ENCODE measurements at regions not wholly inside any gene's neighbourhood (a gene's known extent, or its start where the extent isn't known, plus 50 kb on each side); places are given as distances from the start of the nearest gene placed in this dataset.

DNA sequence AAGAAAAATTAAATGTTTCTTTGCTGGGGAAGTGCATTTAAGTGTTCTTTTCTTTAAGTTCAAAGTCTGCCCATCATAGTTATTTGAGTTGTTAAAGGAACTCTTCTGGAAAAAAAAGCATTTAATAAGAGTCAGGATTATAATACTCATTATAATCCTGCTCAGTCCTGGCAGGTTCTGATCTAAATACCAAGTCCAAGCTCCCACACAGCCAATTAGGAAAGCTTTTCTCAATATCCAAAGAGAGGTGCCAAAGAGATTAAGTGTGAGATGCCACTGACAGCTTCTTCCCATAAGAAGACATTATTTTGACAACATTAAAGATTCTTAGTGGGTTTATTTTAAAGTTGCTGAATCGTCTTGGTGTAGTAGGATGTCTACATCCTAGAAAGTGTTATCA, 235.2 kb upstream of the DAB2 start:
- H3K79me2 ChIP-seq (ENCODE audit: low read length) = no peaks in the 10 kb centered on the region
- H3K27ac ChIP-seq (ENCODE audit: low read length) = no peak overlapping the region
- no peak overlapping the region for H2AFZ ChIP-seq (ENCODE audit: low read length)
- no peaks in the 10 kb centered on the region for H3K36me3 ChIP-seq (replicated peaks; ENCODE audit: insufficient read depth, low read length)
- TF ChIP-seq EZH2 (optimal IDR thresholded peaks at IDR 0.05; ENCODE audit: low read depth, low read length) = no peak
- H3F3A ChIP-seq (ENCODE audit: insufficient read depth, low read length) = peaks cover 11% of the 10 kb centered on the region; the same call in 1 of the 2 replicates
- no peaks in the 10 kb centered on the region for H3K9me3 ChIP-seq (replicated peaks; ENCODE audit: insufficient read depth, low read length)
- H3K4me2 ChIP-seq (ENCODE audit: low read depth, low read length) = no peak overlapping the region
- DNase-seq = no peak
- H4K20me1 ChIP-seq (ENCODE audit: insufficient read depth, low read length) = no peaks in the 10 kb centered on the region
- no peak overlapping the region for H3K4me3 ChIP-seq (ENCODE audit: low read length)
- no peak overlapping the region for H3K9ac ChIP-seq (ENCODE audit: low read length)
- H3K9me2 ChIP-seq (replicated peaks; ENCODE audit: insufficient read depth, low read length) = no peaks in the 10 kb centered on the region
- peaks cover 90% of the 10 kb centered on the region for H3K27me3 ChIP-seq (replicated peaks; ENCODE audit: insufficient read depth, low read length)
- peaks cover 22% of the 10 kb centered on the region for H3K4me1 ChIP-seq (ENCODE audit: low read length)

DNA sequence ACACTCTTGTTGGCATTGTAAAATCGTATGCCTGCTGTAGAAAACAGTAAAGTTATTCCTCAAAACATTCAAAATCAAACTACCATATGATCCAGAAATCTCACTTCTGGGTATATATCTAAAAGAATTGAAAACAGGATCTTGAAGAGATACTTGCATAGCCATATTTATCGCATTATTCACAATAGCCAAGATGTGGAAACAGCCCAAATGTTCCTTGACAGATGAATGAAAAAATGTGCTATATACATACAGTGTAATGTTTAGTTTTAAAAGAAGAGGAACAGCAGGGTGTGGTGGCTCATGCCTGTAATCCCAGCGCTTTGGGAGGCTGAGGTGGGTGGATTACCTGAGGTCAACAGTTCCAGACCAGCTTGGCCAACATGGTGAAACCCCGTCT, 234.1 kb upstream of the DAB2 start:
- Histone ChIP-seq H2AFZ (ENCODE audit: low read length) (no peak overlapping the region), H3K9me3 (replicated peaks; ENCODE audit: insufficient read depth, low read length) (no peaks in the 10 kb centered on the region), H3K79me2 (ENCODE audit: low read length) (no peaks in the 10 kb centered on the region), H3K27me3 (replicated peaks; ENCODE audit: insufficient read depth, low read length) (peaks cover 90% of the 10 kb centered on the region), H3F3A (ENCODE audit: insufficient read depth, low read length) (peaks cover 11% of the 10 kb centered on the region; the same call in 1 of the 2 replicates), H3K4me1 (ENCODE audit: low read length) (peaks cover 22% of the 10 kb centered on the region), H3K4me3 (ENCODE audit: low read length) (no peak overlapping the region), H3K4me2 (ENCODE audit: low read depth, low read length) (no peak overlapping the region), H3K9me2 (replicated peaks; ENCODE audit: insufficient read depth, low read length) (no peaks in the 10 kb centered on the region), H3K36me3 (replicated peaks; ENCODE audit: insufficient read depth, low read length) (no peaks in the 10 kb centered on the region), H3K27ac (ENCODE audit: low read length) (no peak overlapping the region), H4K20me1 (ENCODE audit: insufficient read depth, low read length) (no peaks in the 10 kb centered on the region), H3K9ac (ENCODE audit: low read length) (no peak overlapping the region)
- DNase-seq = no peak
- TF ChIP-seq, protein P1, sequence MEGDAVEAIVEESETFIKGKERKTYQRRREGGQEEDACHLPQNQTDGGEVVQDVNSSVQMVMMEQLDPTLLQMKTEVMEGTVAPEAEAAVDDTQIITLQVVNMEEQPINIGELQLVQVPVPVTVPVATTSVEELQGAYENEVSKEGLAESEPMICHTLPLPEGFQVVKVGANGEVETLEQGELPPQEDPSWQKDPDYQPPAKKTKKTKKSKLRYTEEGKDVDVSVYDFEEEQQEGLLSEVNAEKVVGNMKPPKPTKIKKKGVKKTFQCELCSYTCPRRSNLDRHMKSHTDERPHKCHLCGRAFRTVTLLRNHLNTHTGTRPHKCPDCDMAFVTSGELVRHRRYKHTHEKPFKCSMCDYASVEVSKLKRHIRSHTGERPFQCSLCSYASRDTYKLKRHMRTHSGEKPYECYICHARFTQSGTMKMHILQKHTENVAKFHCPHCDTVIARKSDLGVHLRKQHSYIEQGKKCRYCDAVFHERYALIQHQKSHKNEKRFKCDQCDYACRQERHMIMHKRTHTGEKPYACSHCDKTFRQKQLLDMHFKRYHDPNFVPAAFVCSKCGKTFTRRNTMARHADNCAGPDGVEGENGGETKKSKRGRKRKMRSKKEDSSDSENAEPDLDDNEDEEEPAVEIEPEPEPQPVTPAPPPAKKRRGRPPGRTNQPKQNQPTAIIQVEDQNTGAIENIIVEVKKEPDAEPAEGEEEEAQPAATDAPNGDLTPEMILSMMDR (IDR thresholded peaks at IDR 0.05; ENCODE audit: low read length) = no peak
- TF ChIP-seq EZH2phosphoT487 (IDR thresholded peaks at IDR 0.05; ENCODE audit: low read length) = no peak
- TF ChIP-seq EZH2 (optimal IDR thresholded peaks at IDR 0.05; ENCODE audit: low read depth, low read length) = no peak

DNA sequence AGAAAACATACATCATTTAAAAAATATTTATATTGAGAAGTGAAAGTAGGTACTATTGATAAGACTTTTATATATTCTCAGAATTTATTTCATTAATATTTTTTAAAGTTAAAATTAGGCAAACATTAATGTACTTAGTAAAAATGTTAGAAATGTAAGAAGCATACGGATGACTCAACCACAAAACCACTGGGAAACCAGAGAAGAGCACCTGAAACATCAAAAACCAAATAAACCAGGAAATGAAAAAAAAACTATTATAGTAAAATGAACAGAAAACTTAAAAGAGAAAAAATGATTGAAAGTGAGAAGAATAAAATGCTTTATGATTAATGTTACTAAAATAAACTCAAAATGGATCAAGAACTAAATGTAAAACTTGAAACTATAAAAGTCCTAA, 233.2 kb upstream of the DAB2 start:
- H3K9me3 ChIP-seq (replicated peaks; ENCODE audit: insufficient read depth, low read length) = no peaks in the 10 kb centered on the region
- TF ChIP-seq EZH2 (optimal IDR thresholded peaks at IDR 0.05; ENCODE audit: low read depth, low read length) = no peak
- TF ChIP-seq, protein P1 (IDR thresholded peaks at IDR 0.05; ENCODE audit: low read length) = no peak
- no peak for TF ChIP-seq EZH2phosphoT487 (IDR thresholded peaks at IDR 0.05; ENCODE audit: low read length)
- H3F3A ChIP-seq (ENCODE audit: insufficient read depth, low read length) = peaks cover 11% of the 10 kb centered on the region; the same call in 1 of the 2 replicates

DNA sequence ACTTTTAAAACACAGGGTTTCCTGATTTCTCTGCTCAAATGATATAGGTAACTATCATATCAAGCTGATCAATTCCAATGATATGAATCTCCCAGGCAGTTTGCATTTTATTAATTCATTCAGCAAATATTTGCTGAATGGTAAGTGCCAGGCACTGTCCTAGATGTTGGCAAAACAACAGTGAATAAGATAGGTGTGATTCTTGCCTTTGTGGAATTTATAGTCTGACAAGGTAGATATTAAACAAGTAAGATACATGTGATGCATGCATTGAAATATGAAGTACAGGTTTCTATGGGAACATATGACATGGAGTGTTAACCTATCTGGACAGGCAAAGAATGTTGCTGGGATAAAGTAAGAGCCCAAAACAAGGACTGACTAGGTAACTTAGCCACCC, 231.8 kb upstream of the DAB2 start:
- Histone ChIP-seq H3K9me2 (replicated peaks; ENCODE audit: insufficient read depth, low read length) (no peaks in the 10 kb centered on the region), H3K9ac (ENCODE audit: low read length) (no peak overlapping the region), H3F3A (ENCODE audit: insufficient read depth, low read length) (peaks cover 11% of the 10 kb centered on the region; the same call in 1 of the 2 replicates), H3K9me3 (replicated peaks; ENCODE audit: insufficient read depth, low read length) (no peaks in the 10 kb centered on the region), H3K27me3 (replicated peaks; ENCODE audit: insufficient read depth, low read length) (peaks cover 80% of the 10 kb centered on the region), H3K4me3 (ENCODE audit: low read length) (no peak overlapping the region), H4K20me1 (ENCODE audit: insufficient read depth, low read length) (no peaks in the 10 kb centered on the region), H3K4me2 (ENCODE audit: low read depth, low read length) (no peak overlapping the region), H2AFZ (ENCODE audit: low read length) (no peak overlapping the region), H3K27ac (ENCODE audit: low read length) (no peak overlapping the region), H3K79me2 (ENCODE audit: low read length) (no peaks in the 10 kb centered on the region), H3K36me3 (replicated peaks; ENCODE audit: insufficient read depth, low read length) (no peaks in the 10 kb centered on the region), H3K4me1 (ENCODE audit: low read length) (peaks cover 22% of the 10 kb centered on the region)
- DNase-seq = no peak
- TF ChIP-seq, protein P1 (IDR thresholded peaks at IDR 0.05; ENCODE audit: low read length) = no peak
- TF ChIP-seq EZH2 (optimal IDR thresholded peaks at IDR 0.05; ENCODE audit: low read depth, low read length) (no peak), EZH2phosphoT487 (IDR thresholded peaks at IDR 0.05; ENCODE audit: low read length) (no peak)

More for the DNA sequence above, 233.2 kb upstream of the DAB2 start:
- Histone ChIP-seq H3K4me1 (ENCODE audit: low read length) (peaks cover 22% of the 10 kb centered on the region), H3K27ac (ENCODE audit: low read length) (no peak overlapping the region), H3K9ac (ENCODE audit: low read length) (no peak overlapping the region), H4K20me1 (ENCODE audit: insufficient read depth, low read length) (no peaks in the 10 kb centered on the region), H3K4me3 (ENCODE audit: low read length) (no peak overlapping the region), H3K36me3 (replicated peaks; ENCODE audit: insufficient read depth, low read length) (no peaks in the 10 kb centered on the region), H3K9me2 (replicated peaks; ENCODE audit: insufficient read depth, low read length) (no peaks in the 10 kb centered on the region), H3K27me3 (replicated peaks; ENCODE audit: insufficient read depth, low read length) (peaks cover 85% of the 10 kb centered on the region), H3K79me2 (ENCODE audit: low read length) (no peaks in the 10 kb centered on the region), H2AFZ (ENCODE audit: low read length) (no peak overlapping the region), H3K4me2 (ENCODE audit: low read depth, low read length) (peak overlapping the region; percentile 11; the same call in 1 of the 2 replicates)
- DNase-seq = peak; percentile 45

All from MM.1S (cell line).